ENCODE measurements at regions not wholly inside any gene's neighbourhood (a gene's known extent, or its start where the extent isn't known, plus 50 kb on each side); places are given as distances from the start of the nearest gene placed in this dataset.

GRCh38 chr2:239674101-239674980 lies 273.5 kb upstream of the HDAC4 start:
- Histone ChIP-seq H3K4me1 (ENCODE audit: insufficient read depth, low read length, severe bottlenecking) (no peaks in the 10 kb centered on the region), H3K79me2 (ENCODE audit: insufficient read depth, low read length) (no peaks in the 10 kb centered on the region), H3K36me3 (ENCODE audit: insufficient read depth, low read length) (no peaks in the 10 kb centered on the region), H3K4me2 (ENCODE audit: low read length) (no peak overlapping the region), H2AFZ (ENCODE audit: low read length) (no peak overlapping the region), H3K9me2 (ENCODE audit: low read depth, low read length) (no peaks in the 10 kb centered on the region), H3K4me3 (ENCODE audit: low read depth, low read length, poor library complexity, severe bottlenecking) (no peak overlapping the region), H4K20me1 (ENCODE audit: insufficient read depth, low read length) (no peaks in the 10 kb centered on the region), H3K27ac (ENCODE audit: low read depth, low read length, poor library complexity, severe bottlenecking) (no peak overlapping the region), H3K9me3 (ENCODE audit: low read length) (no peaks in the 10 kb centered on the region), H3K9ac (ENCODE audit: low read length) (no peak overlapping the region), H3K27me3 (ENCODE audit: insufficient read depth, low read length) (no peaks in the 10 kb centered on the region), H3F3A (ENCODE audit: insufficient read depth, low read length) (no peaks in the 10 kb centered on the region)
- TF ChIP-seq EZH2 (IDR thresholded peaks at IDR 0.05; ENCODE audit: borderline replicate concordance, low read length) (no peak), CTCF (IDR thresholded peaks at IDR 0.05; ENCODE audit: low read length) (no peak)

- H3K9ac ChIP-seq (ENCODE audit: low read length): no peak overlapping the region
- no peaks in the 10 kb centered on the region for H3K79me2 ChIP-seq (ENCODE audit: insufficient read depth, low read length)
- no peaks in the 10 kb centered on the region for H4K20me1 ChIP-seq (ENCODE audit: insufficient read depth, low read length)
- no peaks in the 10 kb centered on the region for H3K9me2 ChIP-seq (ENCODE audit: low read depth, low read length)
- no peaks in the 10 kb centered on the region for H3K4me1 ChIP-seq (ENCODE audit: insufficient read depth, low read length, severe bottlenecking)
- H2AFZ ChIP-seq (ENCODE audit: low read length): no peak overlapping the region
- H3K27ac ChIP-seq (ENCODE audit: low read depth, low read length, poor library complexity, severe bottlenecking): no peak overlapping the region
- no peaks in the 10 kb centered on the region for H3K9me3 ChIP-seq (ENCODE audit: low read length)
- no peaks in the 10 kb centered on the region for H3F3A ChIP-seq (ENCODE audit: insufficient read depth, low read length)
- no peak overlapping the region for H3K4me3 ChIP-seq (ENCODE audit: low read depth, low read length, poor library complexity, severe bottlenecking)
- H3K4me2 ChIP-seq (ENCODE audit: low read length): no peak overlapping the region
- TF ChIP-seq EZH2 (IDR thresholded peaks at IDR 0.05; ENCODE audit: borderline replicate concordance, low read length): no peak
- H3K27me3 ChIP-seq (ENCODE audit: insufficient read depth, low read length): no peaks in the 10 kb centered on the region
- H3K36me3 ChIP-seq (ENCODE audit: insufficient read depth, low read length): no peaks in the 10 kb centered on the region
Observed at GRCh38 chr2:239673641-239674040, 272.8 kb upstream of the HDAC4 start.

GRCh38 chr2:239671916-239672849 lies 271.4 kb upstream of the HDAC4 start:
- Histone ChIP-seq H3K4me2 (ENCODE audit: low read length) (no peak overlapping the region), H4K20me1 (ENCODE audit: insufficient read depth, low read length) (no peaks in the 10 kb centered on the region), H3K36me3 (ENCODE audit: insufficient read depth, low read length) (no peaks in the 10 kb centered on the region), H3K9me3 (ENCODE audit: low read length) (no peaks in the 10 kb centered on the region), H3K79me2 (ENCODE audit: insufficient read depth, low read length) (no peaks in the 10 kb centered on the region), H3F3A (ENCODE audit: insufficient read depth, low read length) (no peaks in the 10 kb centered on the region), H3K4me1 (ENCODE audit: insufficient read depth, low read length, severe bottlenecking) (no peaks in the 10 kb centered on the region), H2AFZ (ENCODE audit: low read length) (no peak overlapping the region), H3K9me2 (ENCODE audit: low read depth, low read length) (no peaks in the 10 kb centered on the region), H3K27ac (ENCODE audit: low read depth, low read length, poor library complexity, severe bottlenecking) (no peak overlapping the region), H3K9ac (ENCODE audit: low read length) (no peak overlapping the region), H3K4me3 (ENCODE audit: low read depth, low read length, poor library complexity, severe bottlenecking) (no peak overlapping the region), H3K27me3 (ENCODE audit: insufficient read depth, low read length) (no peaks in the 10 kb centered on the region)
- TF ChIP-seq CTCF (IDR thresholded peaks at IDR 0.05; ENCODE audit: low read length) (no peak), EZH2 (IDR thresholded peaks at IDR 0.05; ENCODE audit: borderline replicate concordance, low read length) (no peak)

Measured in OCI-LY1 (cell line).